A673 (cell line): ENCODE measurements at regions not wholly inside any gene's neighbourhood (a gene's known extent, or its start where the extent isn't known, plus 50 kb on each side); places are given as distances from the start of the nearest gene placed in this dataset.

ENCODE experiments used
- BruUV-seq: library from RNA; stranded (reverse); fragments of 400-500 nt; replicated peaks from 2 replicates; lab custom pipeline; 2021; lab: Mats Ljungman, UMichigan
- CTCF ChIA-PET: fragments of 300-600 bp; sonication (Branson Sonifier 250); formaldehyde crosslinking; loops from one replicate; lab custom pipeline; 2022; ENCODE audit warnings: antibody characterized with exemption; lab: Charles Lee
- POLR2A ChIA-PET: fragments of 300-600 bp; sonication (Branson Sonifier 250); formaldehyde crosslinking; loops from one replicate; lab custom pipeline; 2022; ENCODE audit warnings: antibody characterized with exemption; ENCODE audit not compliant: low non-redundant PET; lab: Charles Lee
- DNase-seq: peaks from one replicate; pipeline ENCODE4 v3.0.0-alpha.2; 2015; ENCODE audit warnings: low spot score
- H3K27ac ChIP-seq: fragments of 200-600 bp; sonication (generic); 2 replicates; pipeline ENCODE4 v1.5.1; 2016; ENCODE audit warnings: mixed run types, low read depth, mild to moderate bottlenecking, mixed read lengths, antibody characterized with exemption, low read length; ENCODE audit not compliant: poor library complexity, severe bottlenecking
- H3K27me3 ChIP-seq: fragments of 200-600 bp; sonication (generic); replicated peaks from 2 replicates; pipeline ENCODE4 v1.6.1; 2017; ENCODE audit warnings: mixed run types, low read depth, mild to moderate bottlenecking, mixed read lengths, antibody characterized with exemption, low read length; ENCODE audit not compliant: insufficient read depth, poor library complexity
- H3K36me3 ChIP-seq: fragments of 200-600 bp; sonication (generic); 2 replicates; pipeline ENCODE4 v1.6.1; 2016; ENCODE audit warnings: mixed run types, mild to moderate bottlenecking, mixed read lengths, antibody characterized with exemption, low read length; ENCODE audit not compliant: insufficient read depth, poor library complexity, severe bottlenecking
- H3K4me1 ChIP-seq: fragments of 200-600 bp; sonication (generic); 2 replicates; pipeline ENCODE4 v1.6.1; 2017; ENCODE audit warnings: mixed run types, mild to moderate bottlenecking, mixed read lengths, antibody characterized with exemption, low read length; ENCODE audit not compliant: insufficient read depth, poor library complexity, severe bottlenecking
- H3K4me3 ChIP-seq: fragments of 200-600 bp; sonication (generic); 2 replicates; pipeline ENCODE4 v1.5.1; 2016; ENCODE audit warnings: low read depth, mixed run types, mild to moderate bottlenecking, mixed read lengths, low read length; ENCODE audit not compliant: poor library complexity, severe bottlenecking
- H3K9me3 ChIP-seq: fragments of 200-600 bp; sonication (generic); 2 replicates; pipeline ENCODE4 v1.6.1; 2016; ENCODE audit warnings: mixed run types, low read depth, mild to moderate bottlenecking, mixed read lengths, antibody characterized with exemption, low read length; ENCODE audit not compliant: poor library complexity, severe bottlenecking
- EZH2 ChIP-seq: fragments of 200-600 bp; sonication (generic); IDR thresholded peaks from 2 replicates; pipeline ENCODE4 v1.6.1; 2017; ENCODE audit warnings: borderline replicate concordance, low read depth, mild to moderate bottlenecking, mixed read lengths, antibody characterized with exemption, low read length; ENCODE audit not compliant: poor library complexity, severe bottlenecking
- intact Hi-C: fragments of 100-400 bp; cut with micrococcal nuclease; formaldehyde crosslinking; loops from one replicate; pipeline ENCODE4 v1.10.0; 2022; ENCODE audit not compliant: unreplicated experiment
- TF ChIP-seq, protein P1 (sequence below): fragments of 300-800, 200-600 bp; sonication (generic); conservative IDR thresholded peaks from 2 replicates; pipeline ENCODE4 v1.5.1; 2017; ENCODE audit warnings: low read depth, mild to moderate bottlenecking, antibody characterized with exemption, low read length, moderate library complexity, mixed read lengths

GRCh38 chr14:54086767-54087166 is 130.1 kb upstream of the BMP4 start:
- Histone ChIP-seq H3K9me3 (no peaks in the 10 kb centered on the region), H3K36me3 (no peaks in the 10 kb centered on the region), H3K27ac (no peak overlapping the region), H3K4me1 (no peaks in the 10 kb centered on the region), H3K27me3 (peaks cover 4% of the 10 kb centered on the region), H3K4me3 (no peak overlapping the region)
- TF ChIP-seq, protein P1, sequence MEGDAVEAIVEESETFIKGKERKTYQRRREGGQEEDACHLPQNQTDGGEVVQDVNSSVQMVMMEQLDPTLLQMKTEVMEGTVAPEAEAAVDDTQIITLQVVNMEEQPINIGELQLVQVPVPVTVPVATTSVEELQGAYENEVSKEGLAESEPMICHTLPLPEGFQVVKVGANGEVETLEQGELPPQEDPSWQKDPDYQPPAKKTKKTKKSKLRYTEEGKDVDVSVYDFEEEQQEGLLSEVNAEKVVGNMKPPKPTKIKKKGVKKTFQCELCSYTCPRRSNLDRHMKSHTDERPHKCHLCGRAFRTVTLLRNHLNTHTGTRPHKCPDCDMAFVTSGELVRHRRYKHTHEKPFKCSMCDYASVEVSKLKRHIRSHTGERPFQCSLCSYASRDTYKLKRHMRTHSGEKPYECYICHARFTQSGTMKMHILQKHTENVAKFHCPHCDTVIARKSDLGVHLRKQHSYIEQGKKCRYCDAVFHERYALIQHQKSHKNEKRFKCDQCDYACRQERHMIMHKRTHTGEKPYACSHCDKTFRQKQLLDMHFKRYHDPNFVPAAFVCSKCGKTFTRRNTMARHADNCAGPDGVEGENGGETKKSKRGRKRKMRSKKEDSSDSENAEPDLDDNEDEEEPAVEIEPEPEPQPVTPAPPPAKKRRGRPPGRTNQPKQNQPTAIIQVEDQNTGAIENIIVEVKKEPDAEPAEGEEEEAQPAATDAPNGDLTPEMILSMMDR = no peak
- no peak for TF ChIP-seq EZH2
- POLR2A ChIA-PET = no interaction called here
- no peak for DNase-seq
- CTCF ChIA-PET = no interaction called here
- BruUV-seq = no TSS peak
- intact Hi-C loops = no loop called here

DNA sequence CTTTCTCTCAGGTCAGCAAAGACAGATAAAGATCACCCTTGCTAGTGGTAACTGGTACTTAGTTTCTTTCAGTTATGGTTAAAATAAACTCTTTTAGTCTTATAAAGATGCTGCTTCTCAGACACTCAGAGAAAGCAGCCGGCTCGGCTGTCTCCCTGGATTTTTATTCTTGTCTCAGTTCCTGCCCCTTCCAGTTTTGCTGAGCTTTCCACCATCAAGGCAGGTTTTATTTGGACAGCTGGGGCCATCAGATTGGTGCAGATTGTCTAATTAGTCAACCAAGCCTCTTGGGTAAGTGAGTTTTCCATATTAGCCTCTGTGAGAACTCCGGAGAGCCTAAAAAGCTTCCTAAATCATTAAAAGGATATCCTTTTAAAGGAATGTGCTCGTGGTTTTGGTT is 130.8 kb upstream of the BMP4 start:
- Histone ChIP-seq H3K4me1 (no peaks in the 10 kb centered on the region), H3K27me3 (peaks cover 4% of the 10 kb centered on the region), H3K4me3 (no peak overlapping the region), H3K9me3 (no peaks in the 10 kb centered on the region), H3K36me3 (no peaks in the 10 kb centered on the region), H3K27ac (no peak overlapping the region)
- BruUV-seq = no TSS peak
- no peak for TF ChIP-seq EZH2
- TF ChIP-seq, protein P1 = no peak
- DNase-seq = no peak
- CTCF ChIA-PET = no interaction called here
- intact Hi-C loops = no loop called here
- POLR2A ChIA-PET = no interaction called here

DNA sequence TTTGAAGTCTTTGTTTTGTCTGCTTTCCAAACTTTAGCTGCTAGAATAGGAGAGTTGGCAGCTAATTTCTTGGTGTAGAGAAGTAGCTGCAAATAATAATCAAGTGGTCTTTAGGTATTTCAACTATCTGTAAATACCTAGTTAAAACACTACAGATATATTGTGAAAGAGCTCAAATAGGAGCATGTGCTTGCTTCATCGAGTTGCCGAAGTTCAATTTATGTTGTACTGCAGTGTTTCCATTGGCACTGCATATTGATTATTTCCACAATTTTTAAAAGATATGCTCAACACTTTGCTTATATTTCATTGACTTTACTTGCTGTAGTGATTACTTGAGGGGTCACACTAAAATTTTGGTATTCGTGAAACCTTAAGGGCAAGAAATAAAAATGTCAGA is 131.6 kb upstream of the BMP4 start:
- DNase-seq = no peak
- Histone ChIP-seq H3K36me3 (no peaks in the 10 kb centered on the region), H3K4me1 (no peaks in the 10 kb centered on the region), H3K4me3 (no peak overlapping the region), H3K27ac (no peak overlapping the region), H3K27me3 (peaks cover 4% of the 10 kb centered on the region), H3K9me3 (no peaks in the 10 kb centered on the region)
- no peak for TF ChIP-seq EZH2
- TF ChIP-seq, protein P1 = no peak
- CTCF ChIA-PET = no interaction called here
- BruUV-seq = no TSS peak
- intact Hi-C loops = no loop called here
- POLR2A ChIA-PET = no interaction called here
